Ectodermal cell (in vitro differentiated cells): ENCODE measurements at regions not wholly inside any gene's neighbourhood (a gene's known extent, or its start where the extent isn't known, plus 50 kb on each side); places are given as distances from the start of the nearest gene placed in this dataset.

Experiments used
- H3K27ac ChIP-seq: 2 replicates; pipeline ENCODE4 v1.7.0; 2013; ENCODE audit warnings: mild to moderate bottlenecking, low read depth, low read length; ENCODE audit not compliant: insufficient read depth, poor library complexity, severe bottlenecking
- H3K27me3 ChIP-seq: 2 replicates; pipeline ENCODE4 v1.7.0; 2013; ENCODE audit warnings: mild to moderate bottlenecking, low read length; ENCODE audit not compliant: insufficient read depth, control insufficient read depth, poor library complexity, severe bottlenecking
- H3K36me3 ChIP-seq: one replicate; pipeline ENCODE4 v1.7.0; 2013; ENCODE audit warnings: low read length; ENCODE audit not compliant: control insufficient read depth, insufficient read depth
- H3K4me1 ChIP-seq: one replicate; pipeline ENCODE4 v1.7.0; 2013; ENCODE audit warnings: low read length; ENCODE audit not compliant: control insufficient read depth, insufficient read depth
- H3K4me3 ChIP-seq: 2 replicates; pipeline ENCODE4 v1.7.0; 2013; ENCODE audit warnings: low read depth, low read length, control low read depth; ENCODE audit not compliant: insufficient read depth
- H3K9me3 ChIP-seq: 2 replicates; pipeline ENCODE4 v1.7.0; 2013; ENCODE audit warnings: mild to moderate bottlenecking, low read length, moderate library complexity; ENCODE audit not compliant: control insufficient read depth
- WGBS, 2 experiments: methylation state at CpG; one replicate each; pipeline ENCODE4 v1.1.7; 2013; ENCODE audit warnings: missing lambda C conversion rate in 2 of 2; 5-methylcytosine and 5-hydroxymethylcytosine counted together

- 80 to 93% methylated on average over 1 to 2 of the region's 2 CpGs for WGBS, 2 experiments
Observed at GRCh38 chr9:117526674-117527073, 111.8 kb upstream of the ASTN2 start.

GRCh38 chr9:117523531-117524153 lies 108.8 kb upstream of the ASTN2 start:
- Histone ChIP-seq H3K36me3 (no peaks in the 10 kb centered on the region), H3K4me3 (no peak overlapping the region), H3K27ac (no peak overlapping the region), H3K4me1 (no peaks in the 10 kb centered on the region), H3K9me3 (no peaks in the 10 kb centered on the region), H3K27me3 (no peaks in the 10 kb centered on the region)
- 85 to 90% methylated on average over 2 of the region's 2 CpGs for WGBS, 2 experiments

More at GRCh38 chr9:117526674-117527073, 111.8 kb upstream of the ASTN2 start:
- Histone ChIP-seq H3K4me3 (no peak overlapping the region), H3K27me3 (no peaks in the 10 kb centered on the region), H3K27ac (no peak overlapping the region), H3K9me3 (no peaks in the 10 kb centered on the region), H3K4me1 (no peaks in the 10 kb centered on the region), H3K36me3 (no peaks in the 10 kb centered on the region)

- no peaks in the 10 kb centered on the region for H3K4me1 ChIP-seq
- no peaks in the 10 kb centered on the region for H3K36me3 ChIP-seq
- no peak overlapping the region for H3K4me3 ChIP-seq
- no peak overlapping the region for H3K27ac ChIP-seq
- H3K27me3 ChIP-seq: no peaks in the 10 kb centered on the region
- H3K9me3 ChIP-seq: no peaks in the 10 kb centered on the region
- 90 to 92% methylated on average over 4 of the region's 4 CpGs for WGBS, 2 experiments
Observed at GRCh38 chr9:117521293-117521692, 106.4 kb upstream of the ASTN2 start.

DNA sequence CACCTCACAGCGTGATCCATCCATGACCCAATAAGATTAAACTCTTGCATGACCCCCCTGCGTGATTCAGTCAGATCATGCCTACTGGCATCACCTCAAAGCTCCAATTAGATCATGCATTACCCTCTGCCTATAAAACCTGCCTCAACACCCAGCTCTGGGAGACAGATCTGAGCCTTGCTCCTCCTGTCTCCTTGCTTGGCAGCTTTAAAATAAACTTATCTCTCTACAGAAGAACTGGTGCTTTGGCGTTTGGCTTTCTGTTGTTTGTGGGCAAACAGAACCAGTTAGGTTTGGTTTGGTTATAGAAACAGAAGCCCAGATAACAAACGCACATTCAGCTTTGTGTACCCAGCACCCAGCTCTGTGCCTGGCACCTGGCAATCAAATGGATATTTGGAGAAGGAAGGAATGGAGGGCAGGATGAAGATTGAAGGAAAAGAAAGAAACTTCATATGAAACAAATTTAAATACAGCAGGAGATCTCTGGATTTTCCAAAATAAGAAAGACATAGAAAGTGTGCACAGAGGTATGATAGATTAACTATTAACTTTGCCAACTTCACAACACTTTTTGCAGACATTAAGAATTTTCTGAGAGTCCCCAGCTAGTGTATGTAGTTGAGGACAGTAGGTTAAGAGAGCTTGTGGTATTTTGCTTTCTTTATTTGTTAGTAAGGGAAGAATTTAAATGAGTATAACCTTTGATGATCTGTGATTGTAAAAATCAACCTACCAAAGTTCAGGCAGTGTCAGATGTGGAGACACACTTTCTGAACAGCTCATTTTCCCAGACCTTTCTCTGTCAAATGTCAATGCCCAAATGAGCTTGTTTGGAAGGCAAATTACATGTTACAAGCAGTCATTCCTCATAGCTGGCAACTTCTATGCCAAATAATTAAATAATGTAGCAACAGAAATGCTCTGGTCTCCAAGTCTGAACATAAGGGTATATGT lies 102.1 kb upstream of the ASTN2 start:
- Histone ChIP-seq H3K27ac (no peak overlapping the region), H3K9me3 (no peaks in the 10 kb centered on the region), H3K36me3 (no peaks in the 10 kb centered on the region), H3K4me1 (no peaks in the 10 kb centered on the region), H3K27me3 (no peaks in the 10 kb centered on the region), H3K4me3 (no peak overlapping the region)
- 91 to 98% methylated on average over 4 of the region's 4 CpGs for WGBS, 2 experiments

GRCh38 chr9:117511852-117512481 lies 97.1 kb upstream of the ASTN2 start:
- Histone ChIP-seq H3K9me3 (no peaks in the 10 kb centered on the region), H3K27ac (no peak overlapping the region), H3K27me3 (no peaks in the 10 kb centered on the region), H3K36me3 (no peaks in the 10 kb centered on the region), H3K4me3 (no peak overlapping the region), H3K4me1 (no peaks in the 10 kb centered on the region)
- 92 to 93% methylated on average over 4 of the region's 4 CpGs for WGBS, 2 experiments

DNA sequence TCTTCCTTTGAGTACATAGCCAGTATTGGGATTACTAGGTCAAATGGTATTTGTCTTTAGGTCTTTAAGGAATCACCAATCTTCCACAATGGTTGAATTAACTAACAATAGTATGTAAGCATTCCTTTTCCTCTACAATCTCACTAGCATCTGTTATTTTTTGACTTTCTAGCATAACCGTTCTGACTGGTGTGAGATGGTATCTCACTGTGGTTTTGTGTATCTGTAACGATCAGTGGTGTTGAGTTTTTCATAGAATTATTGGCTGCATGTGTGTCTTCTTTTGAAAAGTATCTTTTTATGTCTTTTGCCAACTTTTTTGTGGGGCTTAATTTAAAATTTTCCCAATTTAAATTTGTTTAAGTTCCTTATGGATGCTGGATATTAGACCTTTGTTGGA lies 81.5 kb upstream of the ASTN2 start:
- Histone ChIP-seq H3K4me3 (no peak overlapping the region), H3K27me3 (no peaks in the 10 kb centered on the region), H3K36me3 (no peaks in the 10 kb centered on the region), H3K4me1 (no peaks in the 10 kb centered on the region), H3K9me3 (no peaks in the 10 kb centered on the region), H3K27ac (no peak overlapping the region)
- 83 to 95% methylated on average over 2 of the region's 2 CpGs for WGBS, 2 experiments

GRCh38 chr9:117494401-117495090 lies 79.7 kb upstream of the ASTN2 start:
- 72 to 92% methylated on average over 2 to 3 of the region's 3 CpGs for WGBS, 2 experiments

GRCh38 chr9:117492476-117492875 lies 77.6 kb upstream of the ASTN2 start:
- no peak overlapping the region for H3K27ac ChIP-seq
- H3K36me3 ChIP-seq: no peaks in the 10 kb centered on the region
- H3K27me3 ChIP-seq: no peaks in the 10 kb centered on the region
- H3K4me3 ChIP-seq: no peak overlapping the region
- H3K9me3 ChIP-seq: no peaks in the 10 kb centered on the region
- WGBS, 2 experiments: 73 to 74% methylated on average over 3 of the region's 3 CpGs
- no peaks in the 10 kb centered on the region for H3K4me1 ChIP-seq

More at GRCh38 chr9:117494401-117495090, 79.7 kb upstream of the ASTN2 start:
- Histone ChIP-seq H3K27ac (no peak overlapping the region), H3K4me1 (no peaks in the 10 kb centered on the region), H3K4me3 (no peak overlapping the region), H3K36me3 (no peaks in the 10 kb centered on the region), H3K27me3 (no peaks in the 10 kb centered on the region), H3K9me3 (no peaks in the 10 kb centered on the region)

- no peak overlapping the region for H3K4me3 ChIP-seq
- no peak overlapping the region for H3K27ac ChIP-seq
- no peaks in the 10 kb centered on the region for H3K36me3 ChIP-seq
- H3K27me3 ChIP-seq: no peaks in the 10 kb centered on the region
- no peaks in the 10 kb centered on the region for H3K9me3 ChIP-seq
- no peaks in the 10 kb centered on the region for H3K4me1 ChIP-seq
- WGBS, 2 experiments: 92 to 98% methylated on average over 4 of the region's 4 CpGs
Observed at GRCh38 chr9:117491491-117491890, 76.6 kb upstream of the ASTN2 start.

DNA sequence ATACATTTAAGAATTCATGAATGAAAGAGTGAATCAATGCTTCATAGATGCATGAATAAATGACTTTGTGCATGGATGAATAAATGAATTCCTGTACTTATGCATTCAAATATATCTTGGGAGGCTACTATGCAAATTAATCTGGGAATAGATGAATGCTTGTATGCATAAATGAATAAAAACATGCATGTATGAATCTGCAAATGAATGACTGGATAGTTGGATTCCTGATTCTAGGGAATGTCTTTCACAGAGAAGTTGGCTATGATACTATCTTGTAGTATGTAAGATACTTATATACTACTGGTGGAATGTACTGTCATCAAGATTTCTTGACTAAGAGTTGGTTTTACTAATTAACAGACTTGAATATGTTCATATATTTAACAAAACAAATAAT lies 75.3 kb upstream of the ASTN2 start:
- no peaks in the 10 kb centered on the region for H3K27me3 ChIP-seq
- no peak overlapping the region for H3K4me3 ChIP-seq
- H3K9me3 ChIP-seq: no peaks in the 10 kb centered on the region
- H3K36me3 ChIP-seq: no peaks in the 10 kb centered on the region
- no peaks in the 10 kb centered on the region for H3K4me1 ChIP-seq
- no peak overlapping the region for H3K27ac ChIP-seq
